Gastroesophageal sphincter (tissue), 2 donors: ENCODE measurements at regions not wholly inside any gene's neighbourhood (a gene's known extent, or its start where the extent isn't known, plus 50 kb on each side); places are given as distances from the start of the nearest gene placed in this dataset.

Source experiments
- EP300 ChIP-seq: sonication (generic); formaldehyde crosslinking; IDR thresholded peaks from one replicate; pipeline ENCODE4 v1.6.1; 2017; ENCODE audit warnings: antibody characterized with exemption, mild to moderate bottlenecking
- POLR2A ChIP-seq, 2 donors: fragments of 450-650 bp; IDR thresholded peaks; one replicate each; pipeline ENCODE4 v1.6.1; 2017; ENCODE audit warnings: antibody characterized with exemption in 2 of 2, mild to moderate bottlenecking in 2 of 2, moderate library complexity in 1 of 2

DNA sequence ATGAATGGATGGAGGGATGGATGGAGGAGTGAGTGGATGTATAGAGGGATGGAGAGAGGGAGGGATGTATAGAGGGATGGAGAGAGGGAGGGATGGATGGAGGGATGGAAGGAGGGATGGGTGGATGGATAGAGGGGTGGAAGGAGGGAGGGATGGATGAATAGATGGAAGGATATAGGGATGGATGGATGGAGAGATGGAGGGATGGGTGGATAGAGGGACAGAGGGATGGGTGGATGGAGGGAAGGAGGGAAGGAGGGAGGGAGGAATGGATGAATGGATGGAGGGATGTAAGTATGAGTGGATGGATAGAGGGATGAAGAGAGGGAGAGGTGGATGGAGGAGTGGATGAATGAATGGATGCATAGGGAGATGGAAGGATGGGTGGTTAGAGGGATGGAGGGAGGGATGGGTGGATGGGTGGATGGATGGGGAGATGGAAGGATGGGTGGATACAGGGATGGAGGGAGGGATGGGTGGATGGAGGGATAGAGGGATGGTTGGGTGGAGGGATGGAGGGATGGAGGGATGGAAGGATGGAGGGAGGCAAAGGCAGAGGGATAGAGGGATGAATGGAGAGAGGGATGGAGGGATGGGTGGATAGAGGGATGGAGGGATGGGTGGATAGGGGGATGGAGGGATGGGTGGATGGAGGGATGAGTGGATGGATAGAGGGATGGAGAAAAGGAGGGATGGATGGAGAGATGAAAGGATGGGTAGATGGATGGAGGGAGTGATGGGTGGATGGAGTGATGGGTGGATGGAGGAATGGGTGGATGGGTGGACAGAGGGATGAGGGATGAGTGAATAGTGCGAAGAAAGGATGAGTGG lies 313.8 kb downstream of the UACA start:
- no peak for TF ChIP-seq POLR2A (IDR thresholded peaks at IDR 0.05)
- TF ChIP-seq EP300: no peak
